ENCODE measurements at regions not wholly inside any gene's neighbourhood (a gene's known extent, or its start where the extent isn't known, plus 50 kb on each side); places are given as distances from the start of the nearest gene placed in this dataset.

DNA sequence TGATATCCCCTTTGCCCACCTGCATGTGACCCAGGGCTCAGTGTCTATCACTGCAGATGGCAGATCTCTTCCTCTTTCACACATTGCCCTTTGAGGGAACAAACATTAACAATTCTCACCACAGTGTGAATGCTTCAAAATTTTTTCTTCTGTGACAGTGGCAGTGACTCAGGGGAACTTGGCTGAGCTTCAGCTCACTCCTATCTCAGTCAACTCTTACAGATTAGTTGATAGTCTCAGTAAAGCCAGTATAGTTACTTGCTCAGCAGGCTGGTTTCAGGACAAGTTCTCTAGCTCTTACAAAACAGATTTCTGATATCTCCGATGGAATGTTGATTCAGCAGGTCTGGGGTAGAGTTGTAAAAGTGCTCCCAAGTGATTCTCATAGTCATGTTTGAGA lies 166.9 kb downstream of the DLEU7 start:
- peak; percentile 31 for DNase-seq (ENCODE audit: low read depth, low spot score)
- H3K27ac ChIP-seq, result peak overlapping the region; percentile 80

DNA sequence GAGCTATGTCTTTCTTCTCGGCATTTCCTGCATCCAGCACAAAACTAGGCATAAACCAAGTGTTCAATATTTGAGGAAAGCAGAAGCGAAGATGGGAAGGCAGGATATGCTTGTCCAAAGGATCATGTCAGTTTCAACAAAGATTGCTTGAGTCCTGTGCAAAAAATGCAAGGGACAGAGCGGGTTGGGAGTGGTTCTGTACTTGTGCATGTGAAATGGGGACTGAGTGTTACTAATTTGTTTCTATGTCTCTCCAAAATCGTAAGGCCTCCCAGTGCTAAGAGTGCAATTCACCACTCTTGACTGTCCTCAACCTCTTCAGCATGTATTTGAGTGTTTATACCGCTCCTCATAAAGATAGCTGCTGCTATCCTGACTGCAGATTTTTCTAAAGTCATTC lies 166.2 kb downstream of the DLEU7 start:
- DNase-seq (ENCODE audit: low read depth, low spot score), result no peak
- H3K27ac ChIP-seq, result peak overlapping the region; percentile 80

DNA sequence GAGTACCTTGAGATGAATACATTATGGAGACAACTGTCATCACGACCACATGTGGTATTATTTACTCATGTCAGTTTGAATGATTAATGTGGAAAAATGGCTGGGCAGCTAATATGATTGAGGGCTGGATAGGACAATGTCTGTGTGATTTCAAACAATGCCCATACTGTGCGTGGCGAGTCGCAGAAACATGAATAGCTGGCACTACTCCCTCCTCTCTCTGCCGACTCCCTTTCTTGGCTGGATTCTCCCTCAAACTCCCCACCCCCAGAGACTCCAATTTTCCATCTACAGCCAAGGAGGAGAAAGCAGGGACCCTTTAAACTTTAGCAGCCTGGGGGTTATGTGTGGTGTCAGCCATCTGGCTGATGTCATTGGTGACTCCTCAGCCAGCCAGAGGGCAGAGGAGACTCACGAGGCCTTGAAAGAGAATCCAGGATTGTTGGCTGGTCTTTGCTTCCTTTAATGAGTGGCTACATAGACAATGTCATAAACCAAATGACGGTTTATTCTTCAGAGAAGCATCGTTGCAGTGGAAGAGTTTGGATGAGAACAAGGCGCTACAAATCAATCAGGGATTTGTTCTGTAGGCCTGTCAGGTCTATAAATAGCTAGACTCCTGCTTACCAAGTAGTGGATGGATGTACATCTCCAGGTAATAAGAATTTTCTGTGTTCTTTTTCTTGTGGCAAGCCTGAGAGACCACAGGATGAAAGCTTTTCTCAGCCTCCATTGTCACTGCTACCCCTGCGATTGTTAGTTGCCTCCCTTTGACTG lies 165.6 kb downstream of the DLEU7 start:
- peak overlapping the region; percentile 80 for H3K27ac ChIP-seq
- DNase-seq (ENCODE audit: low read depth, low spot score), result no peak

DNA sequence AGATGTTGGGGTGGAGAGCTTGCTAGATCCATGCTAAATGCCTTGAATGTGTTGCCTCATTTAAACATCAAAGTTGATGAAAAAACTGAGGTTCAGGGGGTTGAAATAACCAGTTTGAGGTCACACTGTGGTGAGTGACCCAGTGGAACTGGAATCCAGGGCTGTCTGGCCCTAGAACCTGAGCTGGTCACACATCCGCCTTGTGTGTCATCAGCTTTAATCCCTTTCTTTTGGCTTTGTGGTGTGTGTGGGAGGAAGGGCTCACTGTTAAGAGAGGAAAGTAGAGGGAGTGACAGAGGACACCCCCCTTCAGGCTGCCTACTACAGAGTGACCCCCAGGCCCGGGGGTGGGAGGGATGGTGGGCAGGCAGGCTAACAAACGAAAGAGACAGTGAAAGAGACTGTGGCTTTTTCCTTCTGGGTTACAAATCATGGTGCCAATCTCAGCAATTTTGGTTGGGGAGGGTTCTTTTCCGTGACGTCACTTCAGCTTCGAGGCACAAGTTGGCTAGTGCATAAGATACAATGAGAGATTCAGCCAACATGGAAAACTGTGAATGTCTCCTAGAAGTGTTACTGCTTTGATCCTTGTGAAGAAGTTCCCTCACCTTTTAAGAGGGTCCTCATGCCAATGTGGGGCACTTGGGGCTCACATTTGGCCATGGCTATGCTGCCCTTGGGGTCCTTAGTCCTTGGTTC lies 164.9 kb downstream of the DLEU7 start:
- H3K27ac ChIP-seq, result peak overlapping the region; percentile 80
- peak; percentile 51 for DNase-seq (ENCODE audit: low read depth, low spot score)

DNA sequence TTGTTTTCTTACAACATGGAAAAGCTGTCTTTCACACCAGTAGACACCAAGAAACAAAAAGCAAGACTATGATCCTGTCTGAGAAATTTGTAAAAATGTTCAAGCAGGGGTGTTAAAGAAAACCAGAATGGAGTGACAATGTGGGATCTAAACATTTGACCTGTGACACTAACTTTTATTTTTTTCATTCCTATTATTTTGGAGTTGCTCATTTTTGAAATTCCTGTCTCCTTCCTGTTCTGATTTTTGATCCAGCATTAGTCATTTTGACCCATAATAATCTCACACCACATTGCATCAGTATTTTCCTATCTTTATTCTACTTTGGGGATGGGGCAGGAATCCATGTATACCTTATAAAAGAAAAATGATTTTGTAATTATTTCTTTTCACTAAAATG lies 164.2 kb downstream of the DLEU7 start:
- H3K27ac ChIP-seq, result peak overlapping the region; percentile 80
- no peak for DNase-seq (ENCODE audit: low read depth, low spot score)

DNA sequence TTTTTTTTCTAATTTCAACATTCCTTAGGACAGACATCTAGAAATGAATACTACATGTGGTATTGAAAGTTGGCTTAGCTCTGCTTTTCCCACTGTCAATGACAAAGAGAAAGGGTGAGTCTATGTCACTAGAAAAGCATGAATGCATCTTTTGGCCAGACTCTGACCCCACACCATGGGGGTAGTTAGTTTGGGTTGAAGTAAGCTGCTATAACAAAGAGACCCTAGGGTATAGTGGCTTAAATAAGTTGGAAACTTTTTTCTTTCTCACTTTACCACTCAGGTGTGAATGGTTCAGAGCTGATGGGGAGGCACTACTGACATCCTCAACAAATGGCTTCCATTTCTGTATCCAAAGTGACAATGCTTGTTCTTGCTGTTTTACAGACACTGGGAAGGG lies 161.5 kb downstream of the DLEU7 start:
- no peak for DNase-seq (ENCODE audit: low read depth, low spot score)
- no peak overlapping the region for H3K27ac ChIP-seq

DNA sequence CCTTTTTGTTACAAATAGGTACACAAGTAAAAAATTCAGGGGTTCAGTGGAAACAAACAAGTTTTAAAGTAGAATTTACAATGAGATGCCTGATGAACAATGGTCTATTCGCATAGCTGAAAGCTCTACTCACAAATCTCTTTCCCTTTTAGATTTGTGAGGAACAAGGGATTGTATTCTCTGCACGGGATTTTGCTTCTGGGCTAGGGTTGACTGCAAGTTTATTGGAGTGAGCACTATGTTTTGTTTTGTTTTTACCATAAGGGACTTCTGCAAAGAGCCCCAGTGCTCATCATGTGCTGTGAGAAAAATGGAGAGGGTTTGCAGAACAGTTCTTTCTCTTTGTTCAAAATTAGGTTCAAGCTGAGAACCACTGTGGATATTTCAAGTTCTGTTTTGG lies 160.5 kb downstream of the DLEU7 start:
- no peak for DNase-seq (ENCODE audit: low read depth, low spot score)
- H3K27ac ChIP-seq, result no peak overlapping the region

DNA sequence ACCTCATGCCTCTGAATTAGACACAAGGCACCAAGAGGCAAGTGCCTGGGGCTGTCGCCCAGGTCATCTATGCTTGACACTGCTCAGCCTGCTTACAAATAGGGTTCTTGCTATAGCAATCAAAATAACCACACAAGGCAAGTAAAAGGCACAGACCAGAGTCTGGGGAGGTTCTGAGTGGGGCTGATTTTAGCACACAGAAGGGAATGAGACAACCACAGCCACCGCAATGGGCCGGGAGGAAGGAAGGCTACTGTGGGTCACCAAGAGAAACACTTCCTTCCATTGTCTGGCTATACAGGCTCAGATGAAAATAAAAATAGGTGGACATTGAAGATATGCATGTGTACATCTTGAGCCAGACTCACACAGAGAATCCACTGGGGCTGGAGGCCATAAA lies 159.1 kb downstream of the DLEU7 start:
- no peak for DNase-seq (ENCODE audit: low read depth, low spot score)
- no peak overlapping the region for H3K27ac ChIP-seq

DNA sequence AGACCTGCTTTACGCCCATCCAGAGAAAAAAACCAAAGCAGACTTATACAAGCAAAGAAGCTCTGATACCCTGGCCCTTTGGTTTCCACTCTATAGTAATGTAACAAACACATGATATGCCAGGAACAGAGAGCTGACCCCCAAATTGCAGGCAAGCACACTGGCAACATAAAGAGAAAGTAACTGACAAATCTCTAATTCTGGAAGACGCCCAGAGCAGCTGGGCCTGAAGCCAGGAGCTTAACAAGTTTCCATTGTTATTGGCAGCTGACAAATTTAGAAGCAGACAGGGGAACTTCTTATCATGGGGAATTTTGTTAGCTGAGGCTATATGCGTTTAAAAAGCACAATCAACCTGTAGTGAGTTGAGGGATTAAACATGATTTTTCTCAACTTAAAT lies 158.0 kb downstream of the DLEU7 start:
- H3K27ac ChIP-seq, result no peak overlapping the region
- DNase-seq (ENCODE audit: low read depth, low spot score), result no peak

DNA sequence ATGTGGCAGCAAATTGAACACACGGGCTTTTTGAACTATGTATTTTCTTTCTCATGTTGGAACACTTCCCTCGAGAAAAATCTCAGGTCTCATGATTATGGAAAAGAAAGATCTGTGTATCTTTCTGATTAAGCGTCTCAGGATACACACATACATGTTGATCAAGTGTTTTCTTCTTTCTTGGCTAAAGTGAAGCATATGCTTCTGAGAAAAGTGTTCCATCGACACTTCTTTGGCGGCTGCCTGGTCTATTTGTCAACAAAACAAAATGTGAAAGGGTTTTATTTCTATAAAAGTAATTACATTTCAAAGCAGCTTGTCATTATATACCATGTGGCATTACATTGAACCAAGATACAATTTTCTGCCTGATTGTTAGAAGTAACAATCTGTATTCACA lies 157.5 kb downstream of the DLEU7 start:
- DNase-seq (ENCODE audit: low read depth, low spot score), result no peak
- H3K27ac ChIP-seq, result no peak overlapping the region

DNA sequence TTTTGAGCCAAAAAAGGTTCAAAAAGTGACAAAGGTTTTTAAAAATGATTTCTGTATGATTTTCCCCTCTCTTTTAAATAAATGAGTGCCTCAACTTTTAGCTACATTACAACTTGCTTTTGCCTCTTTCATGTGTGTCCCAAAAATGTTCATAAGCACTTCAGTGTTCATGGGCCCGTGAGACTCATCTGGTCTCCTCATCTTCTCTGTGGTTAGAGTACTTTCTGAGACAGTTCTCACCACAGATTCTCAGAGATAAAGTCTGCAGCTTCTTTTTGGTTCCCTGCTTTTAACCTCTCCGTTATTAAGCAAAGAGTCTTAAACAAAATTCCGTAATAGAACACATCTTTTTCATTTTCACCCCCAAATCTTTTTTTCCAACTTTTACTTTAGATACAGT lies 156.9 kb downstream of the DLEU7 start:
- no peak overlapping the region for H3K27ac ChIP-seq
- no peak for DNase-seq (ENCODE audit: low read depth, low spot score)

DNA sequence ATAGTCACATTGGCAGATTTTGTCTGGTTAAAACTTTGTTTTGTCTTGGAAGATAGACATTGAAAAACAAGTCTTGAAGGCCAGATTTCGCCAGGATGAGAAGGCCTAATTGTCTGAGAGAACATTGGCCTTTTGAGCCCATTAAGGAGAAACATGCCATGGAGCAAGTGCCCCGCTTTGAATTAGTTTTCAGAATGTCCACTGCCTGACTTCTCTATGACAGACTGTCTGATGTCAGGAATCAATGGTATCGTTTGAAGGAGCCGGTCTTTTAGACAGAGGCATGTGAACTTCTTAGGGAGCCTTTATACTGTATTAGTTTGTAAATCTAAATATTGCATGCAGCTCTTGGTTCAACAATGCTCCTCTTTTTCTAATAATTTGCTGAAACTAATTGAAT lies 155.9 kb downstream of the DLEU7 start:
- no peak for DNase-seq (ENCODE audit: low read depth, low spot score)

DNA sequence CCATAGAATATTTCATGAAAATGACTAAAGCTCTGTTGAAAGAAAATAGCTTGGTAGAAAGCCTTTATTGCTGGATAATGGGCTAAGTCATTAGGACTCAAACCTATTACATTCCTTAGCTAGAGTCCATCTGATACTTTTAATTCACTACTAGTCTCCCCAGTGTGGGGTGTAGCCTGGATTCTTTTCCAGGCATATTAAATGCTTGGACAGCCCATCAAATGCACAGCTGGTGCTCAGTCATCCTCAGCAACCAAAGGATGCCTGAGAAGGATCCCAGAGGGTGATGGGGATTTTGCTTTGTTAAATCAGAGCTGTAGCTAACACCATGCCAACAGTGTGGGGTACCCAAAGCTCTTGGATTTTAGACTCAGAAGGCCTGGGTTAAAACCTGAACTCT lies 153.5 kb downstream of the DLEU7 start:
- no peak for DNase-seq (ENCODE audit: low read depth, low spot score)

More for the DNA sequence above, 155.9 kb downstream of the DLEU7 start:
- no peak overlapping the region for H3K27ac ChIP-seq

DNA sequence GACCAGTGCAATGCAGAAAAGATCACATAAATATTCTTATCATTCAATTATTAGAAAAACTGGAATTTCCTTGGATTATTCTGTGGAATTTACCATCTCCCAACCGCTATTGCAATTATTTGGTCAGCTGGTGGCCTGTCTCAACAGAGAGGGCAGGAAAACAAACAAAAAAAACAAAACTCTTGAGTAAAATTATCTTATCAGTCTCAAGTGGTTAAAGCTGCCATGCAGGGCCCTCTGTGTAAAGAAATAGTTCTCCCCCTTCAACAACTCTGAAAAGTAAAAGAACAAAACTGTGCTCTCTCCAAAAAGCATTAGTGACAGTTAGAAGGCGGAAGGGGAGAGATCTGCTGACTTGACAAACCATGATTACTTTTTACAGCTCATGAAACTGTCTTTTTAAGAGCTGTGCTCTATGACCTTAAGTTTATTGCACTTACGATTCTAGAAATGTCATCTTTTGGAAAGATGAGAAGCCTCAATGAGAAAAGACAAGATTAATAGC lies 152.3 kb downstream of the DLEU7 start:
- no peak overlapping the region for H3K27ac ChIP-seq
- no peak for DNase-seq (ENCODE audit: low read depth, low spot score)

More for the DNA sequence above, 153.5 kb downstream of the DLEU7 start:
- no peak overlapping the region for H3K27ac ChIP-seq

DNA sequence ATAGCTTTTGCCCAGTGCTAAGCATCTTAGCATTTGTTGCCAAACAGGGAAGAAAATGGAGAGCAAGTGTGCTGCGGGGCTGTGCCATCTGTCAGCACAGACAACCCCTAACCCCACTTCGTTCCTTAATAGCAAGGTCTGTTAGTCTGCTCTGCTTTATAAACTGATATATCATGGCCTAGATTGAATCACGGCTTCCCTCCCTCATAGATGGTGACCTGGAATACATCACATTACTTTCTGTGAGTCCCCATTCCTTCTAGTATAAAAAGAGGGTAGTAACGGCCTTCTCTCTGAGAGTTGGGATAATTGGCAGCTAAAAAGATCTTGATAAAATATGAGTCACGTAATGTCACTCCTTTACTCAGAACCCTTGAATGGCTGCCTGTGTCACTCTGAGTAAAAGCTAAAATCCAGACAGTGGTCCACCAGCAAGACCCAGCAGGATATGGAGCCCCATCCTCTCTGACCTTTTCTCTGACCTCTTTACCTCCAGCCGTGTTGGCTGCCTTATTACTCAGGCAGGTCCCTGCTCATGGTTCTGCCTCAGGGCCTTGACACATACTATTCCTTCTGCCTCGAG lies 151.7 kb downstream of the DLEU7 start:
- H3K27ac ChIP-seq, result no peak overlapping the region
- no peak for DNase-seq (ENCODE audit: low read depth, low spot score)

DNA sequence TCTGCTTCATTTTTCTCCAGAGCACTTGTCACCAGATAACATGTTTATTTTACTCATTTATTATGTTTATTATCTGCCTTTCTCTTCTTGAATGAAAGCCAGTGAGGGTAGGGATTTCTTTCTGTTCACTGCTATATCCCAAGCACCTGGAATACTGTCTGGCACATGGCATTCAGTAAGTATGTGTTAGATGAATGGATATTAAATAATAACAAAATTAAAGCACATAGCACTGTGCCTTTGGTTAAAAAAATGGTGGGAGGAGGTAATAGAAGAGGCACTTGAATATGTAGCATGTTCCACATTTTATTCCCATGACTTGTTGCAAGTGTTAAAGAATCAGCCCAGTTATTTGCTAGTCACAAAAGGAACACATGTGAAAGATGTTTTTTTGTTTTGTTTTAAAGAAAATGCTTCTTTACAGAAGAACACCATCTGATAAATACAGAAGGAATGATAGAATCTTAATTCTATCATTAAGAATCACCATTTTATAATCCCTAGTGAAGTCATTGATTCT lies 151.0 kb downstream of the DLEU7 start:
- H3K27ac ChIP-seq, result no peak overlapping the region
- DNase-seq (ENCODE audit: low read depth, low spot score), result no peak

DNA sequence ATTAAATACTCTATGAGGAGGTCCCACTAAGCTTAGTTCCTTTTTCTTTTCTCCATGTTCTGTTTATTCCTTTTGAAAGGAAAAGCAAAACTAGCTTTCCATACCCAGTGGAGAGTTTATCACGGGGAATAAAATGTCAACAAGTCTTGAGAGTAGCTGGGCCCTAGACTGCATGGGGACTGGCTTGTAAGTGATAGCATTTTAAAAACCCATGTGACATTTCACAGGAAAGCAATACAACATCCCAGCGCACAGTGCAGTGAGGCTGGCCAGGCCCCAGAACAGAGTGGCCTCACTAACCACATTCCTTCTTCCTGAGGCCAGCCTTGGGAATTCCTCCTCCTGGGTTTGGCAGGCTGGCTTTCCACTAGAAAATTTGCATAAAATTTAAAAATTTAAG lies 149.8 kb downstream of the DLEU7 start:
- no peak overlapping the region for H3K27ac ChIP-seq
- no peak for DNase-seq (ENCODE audit: low read depth, low spot score)

DNA sequence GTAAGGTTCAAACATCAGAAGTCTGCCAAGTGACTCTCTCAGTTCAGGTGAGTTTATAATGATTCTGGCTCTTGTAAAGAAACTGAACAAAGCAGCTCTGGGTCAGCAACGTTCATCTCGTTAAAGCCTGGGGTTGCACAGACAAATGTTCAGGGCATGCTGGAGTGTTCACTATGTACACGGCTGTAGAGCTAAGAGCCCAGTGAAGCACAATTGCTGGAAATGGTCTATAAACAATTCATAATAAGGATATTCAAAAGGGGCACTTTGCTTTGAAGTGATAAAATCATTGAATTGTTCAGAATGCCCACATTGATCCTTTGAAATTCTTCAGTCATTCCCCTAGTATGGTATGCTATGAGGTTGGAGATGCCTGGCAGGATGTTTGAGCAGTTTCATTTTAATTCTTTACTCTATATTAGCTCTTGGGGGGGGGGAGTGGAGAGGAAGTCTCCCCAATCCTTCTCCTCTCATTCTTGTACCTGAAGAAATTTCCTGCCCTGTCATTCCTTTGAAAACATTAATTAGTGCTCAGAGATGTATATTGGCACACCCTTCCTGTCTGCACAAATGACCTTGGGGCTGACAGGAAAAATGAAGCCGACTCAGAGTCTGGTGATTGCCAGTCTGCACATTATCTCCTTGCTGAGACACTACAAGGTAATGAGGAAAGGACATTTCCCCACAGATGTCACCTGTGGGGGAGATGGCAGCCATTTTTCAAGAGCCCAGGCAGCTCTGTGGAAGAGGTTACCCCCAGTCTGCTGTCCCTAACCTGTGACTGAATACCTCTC lies 145.5 kb downstream of the DLEU7 start:
- H3K27ac ChIP-seq, result peak overlapping the region; percentile 24
- no peak for DNase-seq (ENCODE audit: low read depth, low spot score)

DNA sequence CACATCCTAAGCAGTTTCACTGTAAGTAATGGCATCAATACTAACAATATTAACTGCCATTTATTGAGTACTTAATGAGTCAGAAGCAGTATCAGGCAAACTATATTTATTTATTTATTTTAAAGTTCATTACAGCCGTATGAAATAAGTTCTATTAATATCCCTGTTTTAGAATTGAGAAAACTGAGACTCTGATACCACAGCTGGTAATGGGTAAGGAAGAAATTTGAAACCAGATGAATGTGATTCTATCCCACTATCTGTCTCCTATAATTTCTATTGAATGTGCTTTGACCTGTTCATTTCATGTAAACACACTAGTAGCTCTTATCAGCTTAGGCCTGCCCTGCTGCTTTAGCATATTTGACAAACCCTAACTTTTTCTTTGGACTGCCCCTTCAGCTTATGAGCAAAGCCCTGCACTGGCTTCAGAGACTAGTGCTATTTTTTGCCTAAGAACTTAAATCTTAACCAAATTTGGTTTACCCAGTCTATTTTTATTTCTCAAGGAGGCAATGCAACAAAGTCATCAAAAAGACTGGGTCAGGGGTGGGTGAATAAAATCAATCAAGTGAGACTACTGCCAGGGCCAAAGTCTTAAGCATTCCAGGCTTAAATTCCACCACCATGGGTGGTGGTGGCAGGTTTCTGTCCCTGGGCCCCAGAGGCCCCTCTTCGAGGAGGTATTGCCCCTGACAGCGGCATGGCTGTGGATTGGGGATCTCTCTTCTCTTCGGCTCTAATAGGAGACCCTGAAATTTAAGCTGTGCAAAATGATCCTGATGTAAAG lies 143.4 kb downstream of the DLEU7 start:
- no peak overlapping the region for H3K27ac ChIP-seq
- no peak for DNase-seq (ENCODE audit: low read depth, low spot score)

Measured in epithelial cell of prostate (primary cell).